MG63 (cell line): ENCODE measurements at regions not wholly inside any gene's neighbourhood (a gene's known extent, or its start where the extent isn't known, plus 50 kb on each side); places are given as distances from the start of the nearest gene placed in this dataset.

Experiments
- DNase-seq: peaks from one replicate; pipeline ENCODE4 v3.0.0-alpha.2; 2020
- H3K27me3 ChIP-seq: fragments of 250-450 bp; sonication (Bioruptor Pico); 2 replicates; pipeline ENCODE4 v1.5.1; 2020; ENCODE audit warnings: mild to moderate bottlenecking, moderate library complexity
- H3K36me3 ChIP-seq: fragments of 250-450 bp; sonication (Bioruptor Pico); 2 replicates; pipeline ENCODE4 v1.5.1; 2020; ENCODE audit warnings: mild to moderate bottlenecking, moderate library complexity
- H3K4me3 ChIP-seq: fragments of 250-450 bp; sonication (Bioruptor Pico); 2 replicates; pipeline ENCODE4 v1.5.1; 2020; ENCODE audit warnings: mild to moderate bottlenecking, moderate library complexity
- H3K9me3 ChIP-seq: fragments of 250-450 bp; sonication (Bioruptor Pico); 2 replicates; pipeline ENCODE4 v1.5.1; 2020; ENCODE audit warnings: mild to moderate bottlenecking, moderate library complexity

GRCh38 chrX:141301017-141301416 lies 58.7 kb upstream of the SPANXC start:
- Histone ChIP-seq H3K9me3 (no peaks in the 10 kb centered on the region), H3K27me3 (no peaks in the 10 kb centered on the region), H3K36me3 (no peaks in the 10 kb centered on the region), H3K4me3 (no peak overlapping the region)
- no peak for DNase-seq
